ENCODE measurements at regions not wholly inside any gene's neighbourhood (a gene's known extent, or its start where the extent isn't known, plus 50 kb on each side); places are given as distances from the start of the nearest gene placed in this dataset.

DNA sequence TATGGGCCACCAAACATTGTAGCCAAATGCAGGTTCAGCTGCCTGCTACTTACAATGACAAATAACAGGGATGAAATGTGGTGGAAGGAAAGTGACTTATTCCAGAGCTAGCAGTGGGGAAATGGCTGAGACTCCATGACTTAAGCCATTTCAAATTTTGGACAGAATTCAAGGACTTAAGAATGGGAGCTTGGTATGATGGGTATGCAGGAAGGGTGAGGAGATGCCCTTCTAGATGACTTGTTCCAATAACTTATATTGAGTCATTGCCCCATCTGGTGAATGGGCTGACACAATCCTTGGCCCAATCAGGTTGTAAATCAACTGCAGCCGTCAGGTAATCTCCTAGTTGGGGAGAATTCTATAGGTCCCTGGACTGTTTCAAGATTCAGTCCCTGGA is 230.7 kb upstream of the SGCD start:
- DNase-seq (no peak), ATAC-seq (no peak)
- intact Hi-C loops (cut with DNase I), result no loop called here

DNA sequence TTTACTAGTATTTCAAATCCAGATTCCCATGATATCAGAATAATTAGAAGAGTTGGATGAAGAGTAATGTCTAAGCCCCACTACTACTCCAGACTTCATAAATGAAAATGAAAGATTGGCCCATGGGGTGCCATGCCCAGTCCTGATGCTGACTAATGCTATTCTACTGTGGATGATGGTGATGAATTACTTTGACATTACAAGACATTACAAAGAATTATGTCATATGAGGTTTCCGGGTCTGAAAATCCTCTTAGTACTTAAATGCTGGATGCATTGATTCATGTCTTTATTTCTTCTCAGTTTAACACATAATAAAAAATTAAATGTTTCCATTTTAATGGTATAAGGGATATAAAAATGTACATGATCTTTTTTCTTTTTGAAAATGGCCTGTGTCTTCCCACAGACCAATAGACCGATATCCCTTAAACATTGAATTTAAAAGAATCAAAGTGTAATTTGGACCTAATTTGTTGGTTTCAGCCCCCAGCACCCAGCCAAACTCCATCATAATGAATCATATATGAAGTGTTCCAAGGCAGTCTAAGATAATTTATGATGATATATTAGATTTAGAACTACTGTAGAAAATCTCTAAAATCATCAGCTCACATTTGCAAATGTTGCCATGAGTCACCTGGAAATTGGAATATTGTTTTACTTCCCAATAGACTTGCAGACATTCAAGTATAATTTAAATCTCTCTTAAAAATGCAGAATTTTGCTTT is 223.6 kb upstream of the SGCD start:
- no peak for DNase-seq
- intact Hi-C loops (cut with DNase I), result no loop called here
- ATAC-seq, result no peak

DNA sequence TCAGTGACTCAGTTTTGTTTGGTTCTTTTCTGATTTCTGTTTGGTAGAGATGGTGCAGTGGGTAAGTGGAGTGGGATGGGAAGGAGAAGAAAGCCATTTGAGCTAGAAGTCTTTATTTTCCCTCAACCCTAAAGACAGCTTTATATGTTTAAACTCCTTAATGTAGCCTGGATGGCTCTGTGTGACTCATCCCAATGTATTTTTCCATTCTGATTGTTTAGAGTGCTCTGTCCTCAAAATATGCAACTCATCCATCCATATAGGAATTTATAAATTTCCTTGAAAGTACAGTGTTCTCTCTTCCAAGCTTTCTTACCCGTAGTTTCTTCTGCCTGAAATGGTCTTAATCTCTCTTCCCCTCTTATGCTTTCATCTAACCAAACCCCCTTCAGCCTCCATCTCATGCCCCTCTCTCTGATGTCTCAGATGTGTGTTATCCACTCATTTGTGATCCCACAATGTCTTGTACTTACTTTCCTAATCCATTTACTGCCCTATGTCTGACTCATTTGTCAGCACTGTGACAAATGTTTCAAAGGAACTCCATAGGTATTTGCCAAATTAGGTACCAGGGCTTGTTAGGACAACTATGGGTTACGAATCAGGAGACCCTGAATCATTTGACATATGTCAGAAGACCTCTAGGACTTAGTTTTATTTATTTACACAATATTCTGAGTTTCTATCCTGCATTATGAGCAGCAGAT is 217.5 kb upstream of the SGCD start:
- intact Hi-C loops (cut with DNase I), result no loop called here
- ATAC-seq (no peak), DNase-seq (no peak)

DNA sequence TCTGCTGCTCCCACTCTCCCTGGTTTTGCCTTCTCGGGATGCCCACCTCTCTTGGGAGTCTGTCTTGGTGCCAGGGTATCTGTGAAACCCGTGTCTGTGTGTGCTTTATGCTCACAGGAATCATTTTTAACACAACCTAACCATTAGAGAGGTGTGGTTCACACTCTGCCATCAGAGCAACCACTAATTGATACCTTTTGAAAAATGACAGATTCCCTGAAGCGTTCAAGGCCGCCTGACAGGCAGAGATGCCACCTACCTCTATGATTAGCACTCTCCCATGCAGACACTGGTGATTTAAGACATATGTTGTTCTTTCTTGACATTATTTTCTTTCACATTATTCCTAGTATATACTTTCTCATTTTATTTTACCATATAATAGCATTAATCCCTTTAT is 207.3 kb upstream of the SGCD start:
- intact Hi-C loops (cut with DNase I), result no loop called here
- ATAC-seq, result no peak

DNA sequence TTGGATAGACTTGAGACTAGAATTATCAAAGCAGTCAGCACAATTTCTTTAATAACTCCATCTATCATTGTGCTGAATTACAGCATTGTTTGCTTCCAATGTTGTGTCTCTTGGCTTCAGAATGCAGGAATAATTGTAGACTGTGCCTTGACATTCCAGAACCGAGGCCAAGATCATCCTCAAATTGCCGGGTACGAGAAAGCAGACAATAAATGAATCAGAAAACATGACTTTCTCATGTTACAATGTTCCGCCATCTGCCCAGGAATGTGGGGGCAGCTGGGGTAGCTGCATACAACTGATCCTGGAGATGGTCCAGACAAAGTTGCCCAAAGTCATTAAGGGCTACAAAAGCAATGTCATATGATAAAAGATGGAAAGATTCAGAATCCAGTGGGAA is 206.2 kb upstream of the SGCD start:
- intact Hi-C loops (cut with DNase I), result no loop called here
- no peak for ATAC-seq
- DNase-seq, result no peak

More for the DNA sequence above, 207.3 kb upstream of the SGCD start:
- DNase-seq, result no peak

DNA sequence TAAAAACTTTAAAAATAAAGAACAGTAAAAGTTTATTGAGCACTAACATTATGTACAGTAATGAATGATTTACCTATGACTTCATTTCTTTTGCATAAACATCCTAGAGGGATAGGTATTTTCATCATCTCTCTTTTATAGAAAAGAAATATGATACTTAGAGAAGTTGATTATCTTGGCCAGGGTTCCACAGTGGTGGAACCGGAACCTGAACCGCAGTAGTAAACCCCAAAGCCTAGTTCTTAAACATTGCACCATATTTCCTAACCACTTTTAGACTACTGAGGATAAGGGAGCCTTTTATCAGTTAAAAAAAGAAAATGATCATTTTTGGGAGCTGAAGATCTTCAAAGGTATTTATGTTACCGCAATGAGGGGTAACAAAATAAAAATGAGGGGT is 205.7 kb upstream of the SGCD start:
- DNase-seq, result no peak
- no peak for ATAC-seq
- intact Hi-C loops (cut with DNase I), result no loop called here

DNA sequence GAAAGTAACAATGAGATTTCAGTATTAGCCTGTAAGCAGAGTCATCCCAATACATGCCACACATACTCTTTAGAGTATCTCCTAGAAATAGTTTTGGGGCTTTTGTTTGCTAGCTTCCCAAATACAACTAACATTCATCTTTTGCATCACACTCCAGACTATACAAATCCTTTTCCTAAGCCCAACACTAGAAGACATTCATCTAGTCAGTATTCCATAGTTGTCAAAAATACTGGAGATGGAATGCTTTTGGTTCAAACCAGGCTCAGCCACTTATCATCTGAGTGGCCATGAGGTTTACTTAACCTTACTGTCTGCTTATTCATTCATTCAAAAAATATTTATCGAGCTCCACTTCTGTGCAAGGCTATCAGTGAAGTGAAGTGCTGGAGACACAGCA is 205.1 kb upstream of the SGCD start:
- no peak for DNase-seq
- intact Hi-C loops (cut with DNase I), result no loop called here
- ATAC-seq, result no peak

DNA sequence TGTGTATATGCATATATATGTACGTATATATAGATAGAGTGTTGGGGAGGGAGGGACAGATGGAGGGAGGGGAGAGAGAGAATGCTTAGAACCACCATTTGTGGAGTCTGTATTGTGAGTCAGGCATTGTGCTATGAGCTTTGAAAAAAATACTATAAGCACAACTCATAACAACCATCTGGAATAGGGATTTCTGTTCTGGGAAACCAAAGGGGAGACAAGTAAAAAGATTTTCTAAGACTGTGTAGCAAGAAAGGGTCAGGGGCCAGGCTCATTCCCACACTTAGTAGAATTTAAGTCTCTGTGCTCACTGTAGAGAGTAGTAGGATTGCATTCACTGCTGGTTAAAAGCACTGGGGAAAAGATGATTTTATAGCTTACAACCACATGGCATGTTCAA is 202.3 kb upstream of the SGCD start:
- ATAC-seq (no peak), DNase-seq (no peak)
- intact Hi-C loops (cut with DNase I), result no loop called here

DNA sequence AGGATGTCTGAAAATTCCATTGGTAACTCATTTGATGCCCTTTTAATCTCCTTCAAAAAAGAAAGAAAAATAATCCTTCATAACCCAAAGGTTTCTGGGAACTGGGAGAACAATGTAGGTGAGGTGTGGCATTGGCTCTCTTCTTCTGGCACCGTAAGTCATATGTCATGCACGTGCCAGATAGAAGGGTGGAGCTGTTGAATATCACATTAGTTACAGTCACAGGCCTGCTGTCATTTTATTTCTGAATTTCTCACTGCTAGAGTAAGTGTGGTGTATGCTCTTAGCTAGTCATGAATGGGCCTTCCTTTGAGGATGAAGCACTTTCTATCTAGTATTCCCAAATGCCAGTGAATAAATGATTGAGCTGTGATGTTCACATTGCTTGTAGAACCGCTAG is 201.8 kb upstream of the SGCD start:
- intact Hi-C loops (cut with DNase I), result no loop called here
- ATAC-seq (no peak), DNase-seq (no peak)

DNA sequence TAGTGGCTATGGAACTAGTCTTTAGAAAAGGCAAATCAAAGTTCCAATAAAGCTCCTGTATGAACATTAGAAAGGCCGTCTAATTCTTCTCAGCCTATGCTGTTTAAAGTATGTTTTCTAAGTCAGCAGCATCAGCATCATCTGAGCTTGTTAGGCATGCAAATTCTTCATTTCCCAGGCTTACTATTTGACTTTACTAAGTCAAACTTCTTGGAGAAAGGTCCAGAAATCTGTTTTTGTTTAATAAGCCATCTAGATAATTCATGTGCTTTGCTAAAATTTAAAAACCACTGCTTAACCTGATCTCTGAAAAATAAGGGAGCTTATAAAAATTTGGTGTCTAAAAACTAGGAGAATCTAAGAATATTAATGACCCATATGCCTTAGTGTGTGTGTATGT is 200.2 kb upstream of the SGCD start:
- DNase-seq, result no peak
- intact Hi-C loops (cut with DNase I), result no loop called here
- no peak for ATAC-seq

DNA sequence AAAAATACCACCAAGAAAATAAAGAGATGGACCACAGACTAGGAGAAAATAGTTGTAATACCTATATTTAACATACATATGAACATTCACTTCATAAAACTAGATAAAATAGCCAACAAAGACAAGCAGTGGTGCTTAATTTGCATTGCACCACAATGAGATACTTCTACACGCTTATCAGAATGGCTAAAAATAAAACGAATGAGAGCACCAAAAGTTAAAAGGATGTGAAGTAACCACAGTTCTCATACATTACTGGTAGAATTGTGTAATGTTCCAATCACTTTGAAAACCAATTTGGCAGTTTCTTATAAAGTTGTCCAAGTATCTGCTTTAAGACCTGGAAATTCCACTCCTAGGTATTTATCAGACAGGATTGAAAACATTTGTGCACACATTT is 198.9 kb upstream of the SGCD start:
- no peak for ATAC-seq
- DNase-seq, result no peak
- intact Hi-C loops (cut with DNase I), result no loop called here

DNA sequence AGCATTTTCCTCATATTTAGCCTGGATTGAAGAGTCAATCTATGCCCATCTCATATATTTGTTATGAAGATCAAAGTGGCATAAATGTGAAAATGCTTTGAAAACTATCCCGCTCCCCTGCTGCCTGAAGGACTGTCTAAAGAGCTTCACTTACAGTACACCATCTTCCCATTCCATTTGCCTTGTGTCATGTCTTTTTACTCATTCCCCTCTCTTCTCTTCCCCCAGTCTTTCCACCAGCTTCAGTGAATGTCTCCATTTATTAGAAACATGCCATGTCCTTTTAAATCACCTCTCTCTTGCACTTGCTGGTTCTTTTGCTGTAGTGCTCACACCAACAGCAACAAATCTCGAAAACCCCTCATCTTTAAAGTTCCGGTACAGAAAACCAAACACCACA is 192.7 kb upstream of the SGCD start:
- intact Hi-C loops (cut with DNase I), result no loop called here
- ATAC-seq, result no peak
- no peak for DNase-seq

DNA sequence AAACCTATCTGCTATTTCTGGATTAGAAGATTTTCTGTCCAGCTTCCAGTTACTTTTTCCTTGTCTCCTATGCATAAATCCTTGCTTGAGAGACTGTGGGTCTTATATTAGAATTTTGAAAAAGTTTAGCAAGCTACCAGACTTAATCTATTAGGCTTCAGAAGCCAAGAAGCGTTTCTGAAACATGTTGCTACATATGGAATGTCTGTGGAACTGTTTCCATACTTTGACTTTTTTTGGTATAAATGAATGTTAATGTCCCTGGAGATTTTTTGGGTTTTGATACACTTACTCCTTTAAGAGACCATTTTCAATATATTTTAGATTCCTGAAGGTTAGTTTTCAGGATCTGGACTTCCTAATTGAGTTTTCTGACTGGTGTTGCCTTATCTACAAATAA is 191.4 kb upstream of the SGCD start:
- DNase-seq (no peak), ATAC-seq (no peak)
- intact Hi-C loops (cut with DNase I), result no loop called here

DNA sequence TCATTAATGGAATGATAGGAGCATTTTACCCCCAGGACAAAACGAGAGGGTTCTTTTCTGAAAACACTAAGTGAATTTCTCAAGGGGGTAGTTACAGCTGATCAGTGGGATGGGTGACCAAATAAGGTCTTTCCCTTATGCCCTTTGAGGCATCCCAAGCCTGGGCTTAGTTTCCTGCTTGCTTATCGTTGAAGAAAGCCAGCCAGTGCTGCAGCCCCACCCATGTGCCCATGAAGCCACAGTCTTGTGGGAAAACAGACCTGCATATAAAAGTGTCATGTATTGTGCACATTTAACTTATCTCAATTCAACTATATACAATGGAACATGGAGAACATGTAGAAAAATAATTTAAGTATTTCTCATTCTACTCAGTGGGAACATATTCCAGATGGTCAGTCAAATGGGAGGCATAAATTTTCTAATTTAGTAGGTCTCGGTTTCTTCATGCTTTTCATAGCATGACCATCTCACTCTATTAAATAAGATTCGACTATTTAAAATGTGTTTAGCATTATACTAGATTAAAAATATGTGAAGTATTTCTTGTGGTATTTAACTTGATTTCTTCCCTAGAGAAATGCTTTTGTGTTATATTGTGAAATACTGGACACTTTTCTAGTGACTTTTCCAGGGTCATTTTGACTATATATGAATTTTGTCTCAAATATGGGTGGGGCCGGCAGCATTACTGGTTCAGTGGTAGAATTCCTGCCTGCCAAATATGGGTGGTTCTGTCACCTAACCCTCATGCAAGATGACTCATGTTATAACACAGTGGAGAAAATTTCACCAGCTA is 189.7 kb upstream of the SGCD start:
- intact Hi-C loops (cut with DNase I), result no loop called here
- no peak for DNase-seq
- no peak for ATAC-seq

DNA sequence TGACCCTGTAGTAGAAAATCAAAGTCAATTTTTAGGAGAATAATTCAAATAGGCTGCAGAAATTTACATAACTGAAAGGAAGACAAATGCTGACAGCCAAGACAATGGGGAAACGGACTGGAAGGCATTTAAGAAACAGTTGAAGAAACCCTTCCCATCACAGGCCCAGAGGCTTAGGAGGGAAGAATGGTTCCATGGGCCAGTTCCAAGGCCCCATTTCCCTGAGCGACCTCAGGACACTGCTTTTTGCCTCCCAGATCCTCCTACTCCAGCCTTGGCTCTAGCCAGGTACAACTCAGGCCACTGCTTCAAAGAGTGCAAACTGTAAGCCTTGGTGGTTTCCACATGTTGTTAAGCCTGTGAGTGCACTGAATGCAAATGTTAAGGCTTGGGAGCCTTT is 184.1 kb upstream of the SGCD start:
- no peak for DNase-seq
- intact Hi-C loops (cut with DNase I), result no loop called here
- no peak for ATAC-seq

DNA sequence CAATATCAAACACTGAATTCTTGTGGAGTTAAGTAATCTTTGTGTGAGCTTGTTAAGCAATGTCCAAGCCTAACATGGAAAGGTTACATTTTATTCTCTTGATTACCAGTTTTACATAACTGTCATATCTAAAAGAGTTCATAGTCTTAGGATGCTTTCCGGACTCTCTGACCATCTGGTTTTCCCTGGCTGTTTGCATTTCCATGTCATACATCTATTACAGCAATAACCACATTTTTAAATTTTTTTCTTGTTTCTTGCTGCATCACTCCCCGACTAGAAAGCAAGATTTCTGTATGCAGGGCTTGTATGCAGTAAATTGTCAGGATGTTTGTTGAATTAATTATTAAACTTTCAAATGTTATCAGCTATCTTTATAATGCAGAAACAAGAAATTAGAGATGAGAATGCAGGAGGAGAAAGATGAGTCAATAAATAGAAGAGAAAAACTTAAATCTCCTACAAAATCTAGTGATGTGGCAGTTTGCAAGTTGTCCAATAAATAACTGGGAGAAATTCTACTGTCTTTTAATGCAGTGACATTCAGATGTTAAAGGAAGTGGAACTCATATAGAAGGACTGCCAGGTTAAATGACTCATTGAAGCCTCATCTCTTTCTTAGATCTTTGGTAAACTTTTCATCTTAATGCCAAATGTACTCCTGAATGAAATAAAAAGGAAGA is 179.6 kb upstream of the SGCD start:
- intact Hi-C loops (cut with DNase I), result no loop called here
- ATAC-seq, result no peak

DNA sequence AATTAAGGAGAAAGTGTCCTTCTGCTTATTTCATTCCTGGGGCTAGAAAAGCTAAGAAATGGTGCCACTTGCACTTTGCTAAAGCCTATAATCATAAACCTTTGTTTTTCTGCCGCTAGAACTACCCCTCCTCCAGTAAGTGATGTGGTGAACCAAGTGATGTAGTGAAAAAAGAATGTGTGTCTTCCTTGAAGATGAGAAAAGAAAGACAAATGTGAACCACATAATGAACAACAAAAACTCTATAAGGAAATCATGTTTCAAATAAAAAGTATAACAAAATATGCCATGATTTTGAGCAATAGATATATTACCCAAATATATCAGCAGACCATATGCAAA is 179.0 kb upstream of the SGCD start:
- intact Hi-C loops (cut with DNase I), result no loop called here
- no peak for ATAC-seq

More for the DNA sequence above, 179.6 kb upstream of the SGCD start:
- DNase-seq, result no peak

DNA sequence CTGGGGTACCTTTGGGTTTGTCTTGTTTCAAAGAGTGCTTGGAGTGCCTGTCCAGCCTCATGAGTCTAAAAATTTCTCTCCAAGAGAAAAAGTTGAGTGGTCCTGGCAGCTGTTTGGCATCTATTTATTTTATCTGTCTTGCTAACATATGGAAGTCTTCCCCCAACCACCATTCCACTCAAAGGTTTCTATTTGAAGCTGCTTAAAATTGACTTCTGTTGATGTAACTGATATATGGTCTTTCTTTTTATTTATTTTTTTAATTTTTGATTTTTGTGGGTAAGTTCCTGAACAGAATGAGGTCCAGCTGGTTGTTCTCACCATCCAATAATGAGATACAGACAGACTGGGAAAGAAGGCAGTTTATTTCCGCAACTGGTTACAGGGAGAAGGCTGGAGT is 178.7 kb upstream of the SGCD start:
- intact Hi-C loops (cut with DNase I), result no loop called here
- ATAC-seq (no peak), DNase-seq (no peak)

More for the DNA sequence above, 179.0 kb upstream of the SGCD start:
- DNase-seq, result no peak

DNA sequence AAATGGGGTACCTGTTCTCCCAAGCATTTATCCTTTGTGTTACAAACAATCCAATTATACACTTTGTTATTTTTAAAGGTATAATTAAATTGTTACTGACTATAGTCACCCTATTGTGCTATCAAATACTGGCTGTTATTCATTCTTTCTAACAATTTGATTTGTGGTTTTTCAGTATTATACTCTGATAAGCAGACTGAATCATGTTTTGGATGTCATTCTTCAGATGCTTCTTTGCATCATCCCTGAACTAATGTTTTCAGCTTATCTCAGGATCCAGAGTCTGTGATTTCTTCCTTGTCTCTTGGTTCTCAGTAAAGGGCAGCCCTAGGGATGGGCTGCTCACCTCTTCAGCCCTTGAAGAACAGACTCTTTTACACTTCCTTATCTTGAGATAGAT is 177.8 kb upstream of the SGCD start:
- no peak for ATAC-seq

DNA sequence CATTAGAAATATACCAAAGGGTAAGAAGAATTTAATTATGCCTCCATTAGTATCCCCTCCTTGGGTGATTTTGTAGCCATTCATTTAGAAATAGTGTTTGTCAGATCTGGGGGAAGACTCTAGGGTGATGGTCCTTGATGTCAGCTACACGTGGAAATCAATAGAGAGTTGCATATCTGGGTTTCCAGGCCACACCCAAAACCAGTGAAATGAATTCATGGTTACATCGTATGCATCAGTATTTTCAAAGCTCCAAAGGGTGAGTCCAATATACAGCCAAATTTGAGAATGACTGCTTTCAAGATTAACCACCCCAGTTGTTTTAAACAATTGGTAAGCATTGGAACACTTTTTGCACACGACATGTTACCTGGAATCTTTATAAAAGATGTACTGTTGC is 173.4 kb upstream of the SGCD start:
- DNase-seq (no peak), ATAC-seq (no peak)
- intact Hi-C loops (cut with DNase I), result no loop called here

More for the DNA sequence above, 177.8 kb upstream of the SGCD start:
- intact Hi-C loops (cut with DNase I), result no loop called here
- no peak for DNase-seq

All from left cardiac atrium (tissue), 4 donors.